ENCODE measurements at regions not wholly inside any gene's neighbourhood (a gene's known extent, or its start where the extent isn't known, plus 50 kb on each side); places are given as distances from the start of the nearest gene placed in this dataset.

DNA sequence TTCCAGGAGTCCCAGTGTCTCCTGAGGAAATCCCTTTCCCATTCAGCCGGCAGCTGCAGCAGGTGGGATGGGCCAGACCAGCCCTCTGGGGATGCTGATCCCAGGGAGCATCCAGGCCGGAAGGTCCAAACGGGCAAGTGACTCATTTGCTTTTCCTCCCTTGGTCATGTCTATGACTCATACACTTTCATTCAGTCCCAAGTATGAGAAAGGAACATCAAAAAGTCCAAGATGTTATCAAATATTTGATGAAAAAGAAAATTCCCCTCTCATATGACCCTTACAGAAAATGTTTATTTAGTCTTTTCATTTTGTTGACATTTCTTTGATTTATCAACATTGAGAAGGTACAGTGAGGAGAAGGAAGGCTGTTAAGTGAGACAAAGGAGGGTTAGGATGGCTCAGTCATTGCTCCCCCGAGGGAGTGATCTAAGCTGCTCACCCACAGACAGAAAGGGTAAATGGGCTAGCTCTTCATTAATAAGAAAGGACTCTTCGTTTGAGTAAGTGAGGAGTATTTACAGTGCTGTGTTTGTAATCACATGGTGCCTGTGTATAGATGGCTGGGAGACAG lies 117.6 kb upstream of the ANKRD55 start:
- Histone ChIP-seq H3K27me3 (ENCODE audit: control insufficient read depth, extremely low read depth, insufficient read depth, low read length) (no peaks in the 10 kb centered on the region), H3K9me3 (ENCODE audit: control insufficient read depth, low read depth, low read length) (no peaks in the 10 kb centered on the region), H3K27ac (ENCODE audit: control insufficient read depth, insufficient read depth, low read length) (peak overlapping the region; percentile 10), H2AFZ (ENCODE audit: control insufficient read depth, low read length) (no peak overlapping the region), H3K4me2 (ENCODE audit: control insufficient read depth, extremely low read depth, insufficient read depth, low read depth, low read length) (peak overlapping the region; percentile 34), H3K9ac (ENCODE audit: control insufficient read depth, extremely low read depth, insufficient read depth, low read length) (no peak overlapping the region), H3K9me1 (ENCODE audit: control insufficient read depth, extremely low read depth, insufficient read depth, low read length) (no peaks in the 10 kb centered on the region), H3K4me1 (ENCODE audit: control insufficient read depth, extremely low read depth, insufficient read depth, low read length) (peaks cover 28% of the 10 kb centered on the region), H3K36me3 (ENCODE audit: control insufficient read depth in 2 of 2, extremely low read depth in 1 of 2, insufficient read depth in 2 of 2, low read length in 2 of 2) (no peaks in the 10 kb centered on the region), H3K79me2 (ENCODE audit: control insufficient read depth, insufficient read depth, low read length) (no peaks in the 10 kb centered on the region), H3K4me3 (ENCODE audit: control insufficient read depth in 2 of 3, extremely low read depth in 1 of 3, insufficient read depth in 2 of 3, low read depth in 1 of 3, low read length in 3 of 3) (no peak overlapping the region), H4K20me1 (ENCODE audit: control insufficient read depth, extremely low read depth, insufficient read depth, low read length) (no peaks in the 10 kb centered on the region)
- DNase-seq (ENCODE audit: low read depth, low spot score) (no peak), FAIRE-seq (peak; percentile 60)
- no peak for TF ChIP-seq EZH2 (IDR thresholded peaks at IDR 0.05; ENCODE audit: low read length)
- TF ChIP-seq, protein P1, sequence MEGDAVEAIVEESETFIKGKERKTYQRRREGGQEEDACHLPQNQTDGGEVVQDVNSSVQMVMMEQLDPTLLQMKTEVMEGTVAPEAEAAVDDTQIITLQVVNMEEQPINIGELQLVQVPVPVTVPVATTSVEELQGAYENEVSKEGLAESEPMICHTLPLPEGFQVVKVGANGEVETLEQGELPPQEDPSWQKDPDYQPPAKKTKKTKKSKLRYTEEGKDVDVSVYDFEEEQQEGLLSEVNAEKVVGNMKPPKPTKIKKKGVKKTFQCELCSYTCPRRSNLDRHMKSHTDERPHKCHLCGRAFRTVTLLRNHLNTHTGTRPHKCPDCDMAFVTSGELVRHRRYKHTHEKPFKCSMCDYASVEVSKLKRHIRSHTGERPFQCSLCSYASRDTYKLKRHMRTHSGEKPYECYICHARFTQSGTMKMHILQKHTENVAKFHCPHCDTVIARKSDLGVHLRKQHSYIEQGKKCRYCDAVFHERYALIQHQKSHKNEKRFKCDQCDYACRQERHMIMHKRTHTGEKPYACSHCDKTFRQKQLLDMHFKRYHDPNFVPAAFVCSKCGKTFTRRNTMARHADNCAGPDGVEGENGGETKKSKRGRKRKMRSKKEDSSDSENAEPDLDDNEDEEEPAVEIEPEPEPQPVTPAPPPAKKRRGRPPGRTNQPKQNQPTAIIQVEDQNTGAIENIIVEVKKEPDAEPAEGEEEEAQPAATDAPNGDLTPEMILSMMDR (optimal IDR thresholded peaks at IDR 0.05 in 1 of 3, IDR thresholded peaks at IDR 0.05 in 1 of 3, conservative IDR thresholded peaks at IDR 0.05 in 1 of 3; ENCODE audit: extremely low read depth in 1 of 3, insufficient read depth in 2 of 3, low read length in 3 of 3) = no peak
- dilution Hi-C loops (cut with MboI; ENCODE audit: extremely low pct_ligation_motif_present, low sequenced_read_pairs) = no loop called here

DNA sequence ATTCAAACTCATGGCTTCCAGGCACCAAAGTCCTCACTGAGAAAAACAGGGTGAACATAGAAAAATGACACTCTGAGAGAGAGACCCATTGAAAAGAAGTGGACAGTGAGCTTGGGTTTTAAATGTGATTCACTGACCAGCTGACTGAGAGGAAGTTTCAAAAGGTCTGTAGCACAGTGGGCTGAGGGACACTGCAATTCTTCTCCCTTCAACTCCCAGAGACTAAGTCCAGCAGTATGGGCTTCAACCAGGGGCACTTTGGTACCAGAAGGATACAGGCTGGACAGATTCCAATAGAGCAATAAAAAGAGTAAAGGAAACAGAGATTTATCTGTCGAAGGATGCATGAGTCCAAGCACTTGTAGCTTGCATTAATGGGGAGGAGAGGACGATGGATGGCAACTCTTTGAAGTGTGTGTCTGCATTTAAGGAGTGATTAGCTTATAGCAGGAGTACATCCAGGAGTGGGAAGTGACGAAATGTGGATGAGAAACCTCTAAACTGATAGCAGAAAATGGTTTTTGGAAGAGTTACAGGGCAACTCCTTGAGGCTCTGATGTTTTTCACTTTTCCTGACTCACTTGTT lies 117.0 kb upstream of the ANKRD55 start:
- Histone ChIP-seq H3K36me3 (ENCODE audit: control insufficient read depth in 2 of 2, extremely low read depth in 1 of 2, insufficient read depth in 2 of 2, low read length in 2 of 2) (no peaks in the 10 kb centered on the region), H3K4me2 (ENCODE audit: control insufficient read depth, extremely low read depth, insufficient read depth, low read depth, low read length) (peak overlapping the region; percentile 34), H3K4me3 (ENCODE audit: control insufficient read depth in 2 of 3, extremely low read depth in 1 of 3, insufficient read depth in 2 of 3, low read depth in 1 of 3, low read length in 3 of 3) (no peak overlapping the region), H3K9ac (ENCODE audit: control insufficient read depth, extremely low read depth, insufficient read depth, low read length) (no peak overlapping the region), H3K27me3 (ENCODE audit: control insufficient read depth, extremely low read depth, insufficient read depth, low read length) (no peaks in the 10 kb centered on the region), H3K9me1 (ENCODE audit: control insufficient read depth, extremely low read depth, insufficient read depth, low read length) (no peaks in the 10 kb centered on the region), H3K4me1 (ENCODE audit: control insufficient read depth, extremely low read depth, insufficient read depth, low read length) (peaks cover 24% of the 10 kb centered on the region), H3K27ac (ENCODE audit: control insufficient read depth, insufficient read depth, low read length) (no peak overlapping the region), H2AFZ (ENCODE audit: control insufficient read depth, low read length) (no peak overlapping the region), H3K79me2 (ENCODE audit: control insufficient read depth, insufficient read depth, low read length) (no peaks in the 10 kb centered on the region), H4K20me1 (ENCODE audit: control insufficient read depth, extremely low read depth, insufficient read depth, low read length) (no peaks in the 10 kb centered on the region), H3K9me3 (ENCODE audit: control insufficient read depth, low read depth, low read length) (no peaks in the 10 kb centered on the region)
- DNase-seq (ENCODE audit: low read depth, low spot score) (no peak), FAIRE-seq (no peak)
- no peak for TF ChIP-seq EZH2 (IDR thresholded peaks at IDR 0.05; ENCODE audit: low read length)
- TF ChIP-seq, protein P1 (optimal IDR thresholded peaks at IDR 0.05 in 1 of 3, IDR thresholded peaks at IDR 0.05 in 1 of 3, conservative IDR thresholded peaks at IDR 0.05 in 1 of 3; ENCODE audit: extremely low read depth in 1 of 3, insufficient read depth in 2 of 3, low read length in 3 of 3) = no peak
- dilution Hi-C loops (cut with MboI; ENCODE audit: extremely low pct_ligation_motif_present, low sequenced_read_pairs) = no loop called here
